WTC11 (cell line): ENCODE measurements at regions not wholly inside any gene's neighbourhood (a gene's known extent, or its start where the extent isn't known, plus 50 kb on each side); places are given as distances from the start of the nearest gene placed in this dataset.

ENCODE experiments used
- ATAC-seq: fragments of 200-7000 bp; cut with Tn5 transposase; 2 replicates; pipeline ENCODE4 v1.10.0; 2021; ENCODE audit warnings: mild to moderate bottlenecking, moderate library complexity
- CTCF ChIA-PET: fragments of 300-600 bp; sonication (Branson Sonifier 250); formaldehyde crosslinking; loops from one replicate; lab custom pipeline; 2021; ENCODE audit warnings: antibody characterized with exemption; lab: Charles Lee
- POLR2A ChIA-PET: fragments of 350-600 bp; sonication (Branson Sonifier 250); formaldehyde crosslinking; loops from one replicate; lab custom pipeline; 2021; ENCODE audit warnings: antibody characterized with exemption; lab: Charles Lee
- DNase-seq: peaks from one replicate; pipeline ENCODE4 v3.0.0; 2021; ENCODE audit warnings: low spot score
- H3K27ac Mint-ChIP-seq: 2 replicates; pipeline ENCODE4 v1.8.0; 2021; ENCODE audit warnings: mixed read lengths
- H3K27me3 Mint-ChIP-seq: 2 replicates; pipeline ENCODE4 v1.8.0; 2021; ENCODE audit warnings: low read depth, mild to moderate bottlenecking, moderate library complexity, mixed read lengths
- H3K36me3 Mint-ChIP-seq: 2 replicates; pipeline ENCODE4 v1.8.0; 2021; ENCODE audit warnings: mixed read lengths
- H3K4me1 Mint-ChIP-seq: 2 replicates; pipeline ENCODE4 v1.8.0; 2022; ENCODE audit warnings: mixed read lengths
- H3K4me3 Mint-ChIP-seq: 2 replicates; pipeline ENCODE4 v1.8.0; 2021; ENCODE audit warnings: mild to moderate bottlenecking, moderate library complexity, mixed read lengths
- H3K9me3 Mint-ChIP-seq: 2 replicates; pipeline ENCODE4 v1.8.0; 2021; ENCODE audit warnings: mixed read lengths
- ATF3 ChIP-seq: sonication (generic); formaldehyde crosslinking; conservative IDR thresholded peaks from 2 replicates; pipeline ENCODE4 v1.8.1; 2022; ENCODE audit warnings: mild to moderate bottlenecking, missing genetic modification reagents
- ERG ChIP-seq: fragments of 250-450 bp; sonication (Bioruptor Pico); IDR thresholded peaks from 2 replicates; pipeline ENCODE4 v1.8.0; 2021; ENCODE audit warnings: mild to moderate bottlenecking
- NFATC4 ChIP-seq: fragments of 250-450 bp; sonication (Bioruptor Pico); IDR thresholded peaks from 2 replicates; pipeline ENCODE4 v1.9.0; 2021; ENCODE audit warnings: mild to moderate bottlenecking
- NFE2L1 ChIP-seq: sonication (generic); formaldehyde crosslinking; IDR thresholded peaks from 2 replicates; pipeline ENCODE4 v1.8.1; 2023; ENCODE audit warnings: missing genetic modification reagents
- NR1H2 ChIP-seq: sonication (generic); formaldehyde crosslinking; IDR thresholded peaks from 2 replicates; pipeline ENCODE4 v1.9.0; 2021; ENCODE audit warnings: mild to moderate bottlenecking, moderate library complexity, missing genetic modification reagents
- OVOL2 ChIP-seq: fragments of 250-450 bp; sonication (Bioruptor Pico); IDR thresholded peaks from 2 replicates; pipeline ENCODE4 v1.9.0; 2021; ENCODE audit warnings: mild to moderate bottlenecking, borderline replicate concordance
- PREB ChIP-seq: sonication (generic); formaldehyde crosslinking; IDR thresholded peaks from 2 replicates; pipeline ENCODE4 v1.8.1; 2022; ENCODE audit warnings: mild to moderate bottlenecking, missing genetic modification reagents, moderate library complexity, borderline replicate concordance
- SP1 ChIP-seq: sonication (generic); formaldehyde crosslinking; conservative IDR thresholded peaks from 2 replicates; pipeline ENCODE4 v1.8.1; 2022; ENCODE audit warnings: missing genetic modification reagents
- ZNF121 ChIP-seq: sonication (generic); formaldehyde crosslinking; IDR thresholded peaks from 2 replicates; pipeline ENCODE4 v1.8.0; 2023; ENCODE audit warnings: missing genetic modification reagents
- ZNF138 ChIP-seq: sonication (generic); formaldehyde crosslinking; conservative IDR thresholded peaks from 2 replicates; pipeline ENCODE4 v1.8.1; 2022; ENCODE audit warnings: mild to moderate bottlenecking, moderate library complexity, missing genetic modification reagents
- ZNF281 ChIP-seq: sonication (generic); formaldehyde crosslinking; IDR thresholded peaks from 2 replicates; pipeline ENCODE4 v1.8.0; 2023; ENCODE audit warnings: mild to moderate bottlenecking, missing genetic modification reagents
- ZNF671 ChIP-seq: fragments of 250-450 bp; sonication (Bioruptor Pico); IDR thresholded peaks from 2 replicates; pipeline ENCODE4 v1.8.0; 2021; ENCODE audit warnings: mild to moderate bottlenecking
- TF ChIP-seq, protein P1 (sequence below): sonication (generic); formaldehyde crosslinking; IDR thresholded peaks from 2 replicates; pipeline ENCODE4 v1.8.0; 2023; ENCODE audit warnings: missing genetic modification reagents, mild to moderate bottlenecking, borderline replicate concordance

DNA sequence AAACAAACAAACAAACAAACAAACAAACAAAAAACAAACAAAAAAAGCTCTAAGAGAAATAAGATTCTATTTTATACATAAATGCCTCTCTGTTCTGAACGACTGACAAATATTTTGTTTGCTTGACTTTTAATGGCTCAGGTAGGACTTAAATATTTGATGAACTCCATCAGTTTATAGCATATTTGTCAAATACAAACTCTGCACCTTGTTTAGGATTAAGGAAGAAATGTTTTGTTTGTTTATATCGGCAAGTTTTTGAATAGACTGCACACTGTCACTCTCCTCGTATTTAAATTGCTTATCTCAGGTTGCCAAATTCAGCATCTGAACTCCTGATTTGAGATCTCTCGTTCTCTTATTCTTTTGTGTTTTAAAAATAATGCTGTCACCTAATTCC, 1499.7 kb upstream of the SLC10A2 start:
- CTCF ChIA-PET, result no interaction called here
- POLR2A ChIA-PET, result no interaction called here
- no peak for DNase-seq
- TF ChIP-seq ZNF671 (CRISPR knock-in tag) (no peak), PREB (CRISPR knock-in tag) (no peak), SP1 (CRISPR knock-in tag) (no peak), OVOL2 (CRISPR knock-in tag) (no peak), ERG (no peak), NFATC4 (CRISPR knock-in tag) (no peak)
- TF ChIP-seq, all 79 proteins: peak for 0
- peaks cover 4% of the 10 kb centered on the region; the same call in 1 of the 2 replicates for H3K4me1 Mint-ChIP-seq
- no peak for ATAC-seq
- peaks cover 5% of the 10 kb centered on the region for H3K9me3 Mint-ChIP-seq
- H3K27ac Mint-ChIP-seq, result no peak overlapping the region
- no peaks in the 10 kb centered on the region for H3K36me3 Mint-ChIP-seq
- no peak overlapping the region for H3K4me3 Mint-ChIP-seq
- no peaks in the 10 kb centered on the region for H3K27me3 Mint-ChIP-seq

GRCh38 chr13:104553896-104554295, 1487.7 kb upstream of the SLC10A2 start:
- ATAC-seq, result no peak
- CTCF ChIA-PET, result interaction anchor here (1.3 kb wide), 1 partner anchor 19 kb away, joined by 3 read pairs; no protein-coding TSS in a partner anchor
- H3K27me3 Mint-ChIP-seq, result no peaks in the 10 kb centered on the region

More at GRCh38 chr13:104553896-104554295, 1487.7 kb upstream of the SLC10A2 start:
- Mint-ChIP-seq H3K27ac (no peak overlapping the region), H3K4me3 (no peak overlapping the region), H3K4me1 (peaks cover 27% of the 10 kb centered on the region), H3K9me3 (no peaks in the 10 kb centered on the region), H3K36me3 (no peaks in the 10 kb centered on the region)
- POLR2A ChIA-PET, result no interaction called here
- DNase-seq, result no peak
- TF ChIP-seq NFATC4 (CRISPR knock-in tag) (no peak), NR1H2 (CRISPR knock-in tag) (no peak), ZNF281 (CRISPR knock-in tag) (no peak), ATF3 (CRISPR knock-in tag) (no peak), NFE2L1 (no peak), ZNF121 (CRISPR knock-in tag) (no peak), ZNF138 (CRISPR knock-in tag) (no peak)
- TF ChIP-seq, protein P1, sequence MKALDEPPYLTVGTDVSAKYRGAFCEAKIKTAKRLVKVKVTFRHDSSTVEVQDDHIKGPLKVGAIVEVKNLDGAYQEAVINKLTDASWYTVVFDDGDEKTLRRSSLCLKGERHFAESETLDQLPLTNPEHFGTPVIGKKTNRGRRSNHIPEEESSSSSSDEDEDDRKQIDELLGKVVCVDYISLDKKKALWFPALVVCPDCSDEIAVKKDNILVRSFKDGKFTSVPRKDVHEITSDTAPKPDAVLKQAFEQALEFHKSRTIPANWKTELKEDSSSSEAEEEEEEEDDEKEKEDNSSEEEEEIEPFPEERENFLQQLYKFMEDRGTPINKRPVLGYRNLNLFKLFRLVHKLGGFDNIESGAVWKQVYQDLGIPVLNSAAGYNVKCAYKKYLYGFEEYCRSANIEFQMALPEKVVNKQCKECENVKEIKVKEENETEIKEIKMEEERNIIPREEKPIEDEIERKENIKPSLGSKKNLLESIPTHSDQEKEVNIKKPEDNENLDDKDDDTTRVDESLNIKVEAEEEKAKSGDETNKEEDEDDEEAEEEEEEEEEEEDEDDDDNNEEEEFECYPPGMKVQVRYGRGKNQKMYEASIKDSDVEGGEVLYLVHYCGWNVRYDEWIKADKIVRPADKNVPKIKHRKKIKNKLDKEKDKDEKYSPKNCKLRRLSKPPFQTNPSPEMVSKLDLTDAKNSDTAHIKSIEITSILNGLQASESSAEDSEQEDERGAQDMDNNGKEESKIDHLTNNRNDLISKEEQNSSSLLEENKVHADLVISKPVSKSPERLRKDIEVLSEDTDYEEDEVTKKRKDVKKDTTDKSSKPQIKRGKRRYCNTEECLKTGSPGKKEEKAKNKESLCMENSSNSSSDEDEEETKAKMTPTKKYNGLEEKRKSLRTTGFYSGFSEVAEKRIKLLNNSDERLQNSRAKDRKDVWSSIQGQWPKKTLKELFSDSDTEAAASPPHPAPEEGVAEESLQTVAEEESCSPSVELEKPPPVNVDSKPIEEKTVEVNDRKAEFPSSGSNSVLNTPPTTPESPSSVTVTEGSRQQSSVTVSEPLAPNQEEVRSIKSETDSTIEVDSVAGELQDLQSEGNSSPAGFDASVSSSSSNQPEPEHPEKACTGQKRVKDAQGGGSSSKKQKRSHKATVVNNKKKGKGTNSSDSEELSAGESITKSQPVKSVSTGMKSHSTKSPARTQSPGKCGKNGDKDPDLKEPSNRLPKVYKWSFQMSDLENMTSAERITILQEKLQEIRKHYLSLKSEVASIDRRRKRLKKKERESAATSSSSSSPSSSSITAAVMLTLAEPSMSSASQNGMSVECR (CRISPR knock-in tag), result no peak
